T47D (cell line): ENCODE measurements at regions not wholly inside any gene's neighbourhood (a gene's known extent, or its start where the extent isn't known, plus 50 kb on each side); places are given as distances from the start of the nearest gene placed in this dataset.
A peak's percentile ranks its signal among the peaks of the same experiment; 100 is the strongest.

Experiments used
- DNase-seq, 2 experiments: peaks; one replicate each; pipeline versions ENCODE4 v3.0.0 to v3.0.0-alpha.2; 2011 to 2012; ENCODE audit warnings: low read depth in 1 of 2, low spot score in 1 of 2
- JUND ChIP-seq: IDR thresholded peaks from 2 replicates; pipeline ENCODE4 v1.6.1; 2012; ENCODE audit warnings: low read depth
- in situ Hi-C: cut with HindIII; loops from 2 replicates; pipeline ENCODE4 v1.10.0; 2016; ENCODE audit warnings: low sequenced_read_pairs, low pct_unique_long_range_greater_than_20kb

DNA sequence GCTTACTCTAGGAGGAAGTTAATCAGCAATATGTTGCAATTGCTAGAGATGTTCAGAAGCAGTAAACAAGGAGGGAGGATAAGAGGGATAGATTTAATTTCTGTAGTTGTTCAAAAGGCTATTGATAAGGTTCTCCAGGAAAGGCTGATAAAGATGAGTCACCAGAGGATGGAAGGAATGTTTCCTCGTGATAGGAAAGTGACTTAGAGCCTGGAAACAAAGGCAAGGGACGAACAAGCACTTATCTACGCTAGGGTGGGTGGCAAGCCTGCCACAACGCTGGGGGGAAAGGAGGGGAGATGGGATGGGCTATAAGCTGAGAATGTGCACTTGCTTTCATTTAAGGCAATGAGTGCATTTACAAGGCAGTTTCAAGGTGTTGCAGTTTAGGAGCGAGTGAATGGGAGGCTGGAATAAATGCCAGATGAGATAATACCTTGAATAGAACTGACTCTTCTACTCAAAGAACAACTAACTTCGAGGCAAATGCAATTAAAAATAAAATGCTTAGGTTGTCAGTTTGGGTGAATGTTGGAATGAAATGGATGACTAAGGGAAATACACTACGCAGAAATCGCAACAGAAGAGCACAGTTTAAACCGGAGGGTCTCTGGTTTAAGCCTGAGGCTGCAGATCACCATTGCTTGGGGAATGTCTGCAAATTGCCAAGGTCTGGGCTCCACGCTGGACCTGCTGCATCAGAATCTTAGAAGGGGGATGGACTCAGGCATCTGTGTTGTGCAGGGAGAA, 76.0 kb upstream of the RBBP6 start:
- no peak for TF ChIP-seq JUND
- in situ Hi-C loops: no loop called here
- DNase-seq: no peak

DNA sequence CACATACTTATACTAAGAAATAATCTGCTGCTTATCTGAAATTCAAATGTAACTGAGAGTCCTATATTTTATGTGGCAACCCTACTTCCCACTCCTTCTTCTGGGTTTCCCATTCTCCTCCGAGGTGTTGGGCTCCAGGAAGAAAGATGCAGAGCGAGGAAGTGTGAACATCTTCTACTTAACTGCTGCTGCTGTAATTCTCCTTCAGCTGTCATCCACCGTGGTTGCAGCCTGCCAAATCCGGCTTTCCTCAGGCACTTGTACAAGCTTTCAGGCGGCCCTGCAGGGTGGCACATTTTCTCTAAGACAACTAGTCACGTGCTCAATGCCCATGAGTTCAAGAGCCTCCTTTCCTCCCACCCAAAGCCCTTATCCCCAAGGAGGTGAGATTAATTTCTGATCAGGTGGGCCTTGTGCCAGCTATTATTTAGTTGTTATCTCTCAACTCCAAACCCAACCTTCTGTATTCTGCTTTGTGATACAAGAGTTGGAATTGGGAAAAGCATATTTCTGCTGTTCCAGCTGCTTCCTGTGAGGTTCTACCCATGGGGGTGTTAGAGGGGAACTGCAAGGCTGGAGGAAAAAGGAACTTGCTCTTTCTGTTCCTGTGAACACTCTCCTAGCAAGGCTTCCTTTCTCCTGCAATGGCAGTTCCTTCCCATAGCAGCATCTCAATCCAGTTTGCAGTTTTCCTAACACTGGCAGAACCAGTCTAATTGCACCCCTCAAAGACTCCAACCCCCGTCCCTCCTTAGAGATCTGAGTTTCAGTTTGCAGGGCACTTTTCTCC, 67.6 kb upstream of the RBBP6 start:
- in situ Hi-C loops: no loop called here
- no peak for TF ChIP-seq JUND
- no peak for DNase-seq

DNA sequence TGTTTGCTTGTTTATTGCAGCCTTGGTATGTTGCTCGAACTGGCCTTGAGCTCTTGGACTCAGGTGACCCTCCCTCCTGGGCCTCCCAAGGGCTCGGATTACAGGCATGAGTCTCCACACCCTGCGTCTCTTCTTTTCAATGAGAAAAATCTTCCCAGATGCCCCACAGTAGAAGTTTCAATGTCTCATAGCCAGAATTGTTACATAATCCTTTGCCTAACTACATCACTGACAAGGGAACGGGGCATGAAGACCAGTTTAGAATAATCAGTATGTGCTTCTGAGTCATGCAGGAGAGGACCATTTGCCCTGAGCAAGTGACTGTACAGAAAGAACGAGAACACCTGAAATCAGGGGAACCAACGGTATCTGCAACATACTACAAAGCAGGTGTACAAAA, 61.9 kb upstream of the RBBP6 start:
- DNase-seq: no peak
- TF ChIP-seq JUND: no peak
- in situ Hi-C loops: no loop called here

DNA sequence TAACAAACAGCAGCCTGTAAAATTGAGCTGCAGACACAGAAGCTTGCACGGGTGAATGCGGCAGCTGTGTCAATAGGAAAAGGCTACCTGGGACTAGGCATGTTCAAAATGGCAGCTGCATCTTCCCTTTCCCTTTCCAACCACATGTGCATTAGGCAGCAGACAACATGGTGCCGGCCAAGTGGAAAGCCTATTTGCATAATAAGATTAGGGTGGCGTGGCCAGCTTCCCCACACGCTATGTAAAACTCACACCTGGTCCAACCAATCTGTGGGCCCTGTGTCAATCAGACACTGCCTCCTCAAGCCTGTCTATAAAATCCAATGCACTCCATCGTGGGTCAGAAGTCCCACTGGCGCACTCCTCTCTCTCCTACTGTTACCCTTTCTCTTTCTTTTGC, 61.0 kb upstream of the RBBP6 start:
- in situ Hi-C loops: no loop called here
- TF ChIP-seq JUND: no peak
- DNase-seq: peak in 1 of 2 experiments; percentile 4

DNA sequence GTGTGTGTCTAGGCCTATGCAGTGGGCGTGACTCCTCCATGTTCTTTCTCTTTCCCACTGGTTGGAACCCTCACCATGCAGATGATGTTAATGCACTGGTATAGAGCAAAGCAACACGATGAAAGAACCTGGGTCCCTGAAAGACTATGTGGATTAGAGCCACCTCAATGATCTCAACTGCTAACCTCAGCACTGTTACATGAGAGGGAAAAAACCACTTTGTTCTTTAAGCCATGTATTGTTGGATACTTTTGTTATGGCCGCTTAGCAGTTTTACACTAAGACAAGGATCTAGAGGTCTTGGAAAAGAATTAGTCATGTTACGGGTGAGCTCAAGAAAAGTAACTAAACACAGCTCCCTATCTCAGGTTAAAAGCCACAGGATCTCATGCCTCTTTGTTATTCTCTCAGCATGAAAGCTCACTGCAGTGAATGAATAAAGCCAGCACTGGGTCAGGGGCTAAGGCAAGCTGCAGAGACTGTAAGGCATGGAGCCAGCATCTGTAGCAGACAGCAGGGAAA, 56.6 kb upstream of the RBBP6 start:
- DNase-seq: no peak
- in situ Hi-C loops: no loop called here

DNA sequence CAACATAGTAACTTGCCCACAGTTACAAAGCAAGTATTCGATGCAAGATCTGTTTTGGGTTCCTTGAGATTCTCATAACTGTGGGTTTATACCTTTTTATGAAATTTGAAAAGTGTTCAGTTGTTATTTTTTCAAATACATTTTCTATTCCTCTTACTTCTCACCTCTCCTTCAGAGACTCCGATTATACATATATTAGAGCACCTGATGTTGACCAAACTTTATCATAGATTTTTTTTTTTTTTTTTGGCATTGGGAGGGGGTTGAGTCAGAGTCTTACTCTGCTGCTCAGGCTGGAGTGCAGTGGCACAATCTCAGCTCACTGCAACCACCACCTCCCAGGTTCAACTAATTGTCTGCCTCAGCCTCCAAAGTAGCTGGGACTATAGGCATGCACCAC, 51.3 kb upstream of the RBBP6 start:
- in situ Hi-C loops: no loop called here
- TF ChIP-seq JUND: no peak
- DNase-seq: no peak

More for the DNA sequence above, 56.6 kb upstream of the RBBP6 start:
- no peak for TF ChIP-seq JUND
